GM12873 (cell line): ENCODE measurements at regions not wholly inside any gene's neighbourhood (a gene's known extent, or its start where the extent isn't known, plus 50 kb on each side); places are given as distances from the start of the nearest gene placed in this dataset.

Experiments used
- CTCF ChIP-seq: IDR thresholded peaks from 2 replicates; pipeline ENCODE4 v1.5.1; 2012; ENCODE audit warnings: low read depth, mild to moderate bottlenecking, moderate library complexity, low read length, control low read depth; ENCODE audit not compliant: insufficient read depth; ENCODE audit errors: missing control alignments

DNA sequence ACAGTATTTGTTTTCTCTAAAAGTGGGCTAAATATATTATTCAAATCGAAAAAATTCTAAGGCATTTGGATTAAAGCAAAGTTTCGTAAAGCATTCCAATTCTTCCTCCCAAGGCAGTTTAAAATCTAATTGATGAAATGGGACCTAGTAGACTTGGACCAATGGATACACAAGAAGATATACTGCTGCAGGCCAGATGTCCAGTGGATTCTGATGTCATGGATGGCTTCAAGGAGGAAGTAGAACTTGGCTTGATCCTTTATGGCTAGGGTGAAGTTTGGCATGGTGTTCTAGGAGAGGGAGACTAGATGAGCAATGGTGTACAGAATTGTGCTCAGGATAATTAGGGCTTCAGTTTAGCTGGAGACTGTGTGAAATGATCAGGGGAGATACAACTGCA lies 559.5 kb upstream of the MMS22L start:
- TF ChIP-seq CTCF: no peak

GRCh38 chr6:97849390-97849789 lies 566.4 kb upstream of the MMS22L start:
- TF ChIP-seq CTCF: no peak

GRCh38 chr6:97850458-97851212 lies 567.6 kb upstream of the MMS22L start:
- no peak for TF ChIP-seq CTCF

DNA sequence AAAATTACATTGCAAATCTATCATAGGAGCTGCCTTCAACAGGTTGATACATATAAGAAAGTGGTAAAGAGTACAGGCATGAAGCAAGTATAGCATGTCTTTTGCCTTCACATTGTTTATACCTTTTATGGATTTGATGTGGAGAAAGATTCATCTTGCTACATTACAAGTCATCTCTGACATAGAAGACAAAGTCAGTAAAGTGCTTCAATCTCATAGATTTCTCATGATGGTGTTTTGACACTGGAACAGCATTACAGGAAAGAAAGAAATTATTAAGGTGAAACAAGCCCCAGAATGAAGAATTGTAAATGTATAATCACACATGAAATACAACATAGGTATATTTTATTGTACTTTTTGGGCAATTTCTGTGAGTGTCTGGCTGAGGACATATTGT lies 580.7 kb upstream of the MMS22L start:
- TF ChIP-seq CTCF: no peak

- no peak for TF ChIP-seq CTCF
These were observed 581.4 kb upstream of the MMS22L start for GRCh38 chr6:97864366-97864765.

GRCh38 chr6:97864826-97865225 lies 581.8 kb upstream of the MMS22L start:
- no peak for TF ChIP-seq CTCF

DNA sequence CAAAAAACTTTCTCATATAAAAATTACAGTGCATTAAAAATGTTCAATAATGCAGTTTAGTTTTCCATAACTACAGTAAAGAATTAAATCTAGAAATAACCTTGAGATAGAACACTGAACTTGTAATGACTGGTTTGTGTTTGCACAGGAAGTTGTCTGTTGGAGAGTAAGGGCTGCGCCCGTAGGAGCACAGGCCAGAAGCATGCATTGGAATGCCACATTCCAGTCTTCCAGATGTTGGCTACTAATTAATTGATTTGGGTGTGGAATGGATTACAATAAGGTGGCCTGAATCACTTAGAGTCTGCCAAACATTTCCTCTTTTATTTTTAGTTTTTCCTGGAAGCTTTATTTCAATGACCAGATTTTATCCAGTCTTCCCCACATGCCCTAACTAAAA lies 582.6 kb upstream of the MMS22L start:
- TF ChIP-seq CTCF: no peak
